ENCODE measurements at regions not wholly inside any gene's neighbourhood (a gene's known extent, or its start where the extent isn't known, plus 50 kb on each side); places are given as distances from the start of the nearest gene placed in this dataset.

- TF ChIP-seq MAX (IDR thresholded peaks at IDR 0.05), result no peak
Measured at GRCh38 chr13:74301258-74301935, 167.2 kb upstream of the KLF12 start.

GRCh38 chr13:74300162-74300561 lies 166.0 kb upstream of the KLF12 start:
- no peak for TF ChIP-seq REST (IDR thresholded peaks at IDR 0.05; ENCODE audit: low read depth)
- no peak for TF ChIP-seq TCF12 (IDR thresholded peaks at IDR 0.05; ENCODE audit: low read depth)
- TF ChIP-seq CEBPB (IDR thresholded peaks at IDR 0.05), result no peak
- no peak for TF ChIP-seq NFIC (IDR thresholded peaks at IDR 0.05)
- no peak for TF ChIP-seq ZBTB7A (IDR thresholded peaks at IDR 0.05; ENCODE audit: low read depth)
- TF ChIP-seq, protein P1, sequence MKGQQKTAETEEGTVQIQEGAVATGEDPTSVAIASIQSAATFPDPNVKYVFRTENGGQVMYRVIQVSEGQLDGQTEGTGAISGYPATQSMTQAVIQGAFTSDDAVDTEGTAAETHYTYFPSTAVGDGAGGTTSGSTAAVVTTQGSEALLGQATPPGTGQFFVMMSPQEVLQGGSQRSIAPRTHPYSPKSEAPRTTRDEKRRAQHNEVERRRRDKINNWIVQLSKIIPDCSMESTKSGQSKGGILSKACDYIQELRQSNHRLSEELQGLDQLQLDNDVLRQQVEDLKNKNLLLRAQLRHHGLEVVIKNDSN (IDR thresholded peaks at IDR 0.05), result no peak
- TF ChIP-seq EP300 (IDR thresholded peaks at IDR 0.05; ENCODE audit: borderline replicate concordance), result no peak
- no peak for TF ChIP-seq RAD21 (IDR thresholded peaks at IDR 0.05; ENCODE audit: low read depth)
- no peak for TF ChIP-seq TEAD4 (IDR thresholded peaks at IDR 0.05)
- TF ChIP-seq YY1 (IDR thresholded peaks at IDR 0.05; ENCODE audit: low read depth), result no peak
- no peak for TF ChIP-seq EGR1 (IDR thresholded peaks at IDR 0.05)
- TF ChIP-seq TAF1 (IDR thresholded peaks at IDR 0.05; ENCODE audit: low read depth), result no peak
- TF ChIP-seq MAX (IDR thresholded peaks at IDR 0.05), result no peak
- TF ChIP-seq FOXM1 (IDR thresholded peaks at IDR 0.05; ENCODE audit: borderline replicate concordance, low read depth), result no peak
- TF ChIP-seq CREB1 (IDR thresholded peaks at IDR 0.05; ENCODE audit: low read depth), result no peak

DNA sequence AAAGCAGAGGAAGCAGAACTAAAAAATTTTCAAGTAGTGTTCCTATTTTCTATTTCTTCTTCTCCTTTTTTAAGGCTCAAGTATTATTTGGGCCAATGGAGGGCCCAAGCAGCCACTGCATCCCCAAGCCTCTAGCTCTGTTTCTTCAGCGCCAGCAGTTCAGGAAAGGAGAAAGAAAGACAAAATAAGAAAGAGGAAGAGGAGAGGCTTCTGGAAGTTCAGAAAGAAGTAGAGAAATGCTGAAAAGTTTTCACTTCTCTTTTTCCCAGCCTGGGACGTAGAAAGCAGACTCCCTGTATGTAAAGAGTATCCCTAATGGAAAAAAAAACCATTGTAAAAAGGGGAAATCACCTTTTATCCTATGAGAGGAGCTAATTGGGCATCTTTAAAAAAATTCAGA lies 165.5 kb upstream of the KLF12 start:
- no peak for TF ChIP-seq REST (IDR thresholded peaks at IDR 0.05; ENCODE audit: low read depth)
- no peak for TF ChIP-seq TAF1 (IDR thresholded peaks at IDR 0.05; ENCODE audit: low read depth)
- no peak for TF ChIP-seq TCF12 (IDR thresholded peaks at IDR 0.05; ENCODE audit: low read depth)
- TF ChIP-seq MAX (IDR thresholded peaks at IDR 0.05), result no peak
- no peak for TF ChIP-seq EP300 (IDR thresholded peaks at IDR 0.05; ENCODE audit: borderline replicate concordance)
- TF ChIP-seq TEAD4 (IDR thresholded peaks at IDR 0.05), result no peak
- no peak for TF ChIP-seq YY1 (IDR thresholded peaks at IDR 0.05; ENCODE audit: low read depth)
- no peak for TF ChIP-seq EGR1 (IDR thresholded peaks at IDR 0.05)
- no peak for TF ChIP-seq FOXM1 (IDR thresholded peaks at IDR 0.05; ENCODE audit: borderline replicate concordance, low read depth)
- no peak for TF ChIP-seq ZBTB7A (IDR thresholded peaks at IDR 0.05; ENCODE audit: low read depth)
- TF ChIP-seq CREB1 (IDR thresholded peaks at IDR 0.05; ENCODE audit: low read depth), result no peak
- no peak for TF ChIP-seq CEBPB (IDR thresholded peaks at IDR 0.05)
- no peak for TF ChIP-seq RAD21 (IDR thresholded peaks at IDR 0.05; ENCODE audit: low read depth)
- no peak for TF ChIP-seq NFIC (IDR thresholded peaks at IDR 0.05)
- TF ChIP-seq, protein P1 (IDR thresholded peaks at IDR 0.05), result no peak

DNA sequence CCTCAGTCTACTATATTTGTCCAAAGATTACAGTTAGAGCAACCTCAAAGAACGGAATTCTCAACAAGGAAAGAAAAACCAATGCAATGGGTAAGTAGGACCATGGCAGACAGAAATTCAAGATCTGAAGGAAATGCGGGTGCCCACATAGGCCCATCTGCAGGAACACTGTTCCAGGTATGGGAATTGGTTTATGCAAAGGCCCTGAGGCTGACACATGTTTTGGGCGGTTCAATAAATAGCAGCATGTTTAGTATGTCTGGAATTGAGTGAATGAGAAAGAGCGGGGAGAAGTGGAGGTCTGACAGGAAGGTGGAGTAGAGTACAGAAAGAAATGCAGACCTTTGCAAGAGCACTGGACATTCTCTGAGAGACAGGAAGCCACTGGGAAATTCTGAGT lies 164.7 kb upstream of the KLF12 start:
- TF ChIP-seq REST (IDR thresholded peaks at IDR 0.05; ENCODE audit: low read depth) (no peak), TAF1 (IDR thresholded peaks at IDR 0.05; ENCODE audit: low read depth) (no peak), TEAD4 (IDR thresholded peaks at IDR 0.05) (no peak), CREB1 (IDR thresholded peaks at IDR 0.05; ENCODE audit: low read depth) (no peak), YY1 (IDR thresholded peaks at IDR 0.05; ENCODE audit: low read depth) (no peak), NFIC (IDR thresholded peaks at IDR 0.05) (no peak), TCF12 (IDR thresholded peaks at IDR 0.05; ENCODE audit: low read depth) (no peak), EP300 (IDR thresholded peaks at IDR 0.05; ENCODE audit: borderline replicate concordance) (no peak), CEBPB (IDR thresholded peaks at IDR 0.05) (no peak), MAX (IDR thresholded peaks at IDR 0.05) (no peak), ZBTB7A (IDR thresholded peaks at IDR 0.05; ENCODE audit: low read depth) (no peak)
- TF ChIP-seq, protein P1 (IDR thresholded peaks at IDR 0.05), result no peak

Data from Ishikawa (cell line).